ENCODE measurements at regions not wholly inside any gene's neighbourhood (a gene's known extent, or its start where the extent isn't known, plus 50 kb on each side); places are given as distances from the start of the nearest gene placed in this dataset.

GRCh38 chr4:61086979-61087378 is 113.1 kb upstream of the ADGRL3 start:
- no peaks in the 10 kb centered on the region for H3K79me2 ChIP-seq (ENCODE audit: control insufficient read depth in 1 of 2, insufficient read depth in 2 of 2, low read length in 2 of 2)
- no peak overlapping the region for H2BK5ac ChIP-seq (ENCODE audit: low read depth, low read length)
- H3K18ac ChIP-seq (ENCODE audit: extremely low read depth, low read length), result no peak overlapping the region
- CTCF ChIA-PET (ENCODE audit: partially characterized antibody), result no interaction called here
- no peak overlapping the region for H2BK15ac ChIP-seq (ENCODE audit: low read length)
- no peak overlapping the region for H2AK5ac ChIP-seq (ENCODE audit: low read depth, low read length)
- no peak overlapping the region for H3K23ac ChIP-seq (ENCODE audit: insufficient read length)
- no peak for TF ChIP-seq TAF7 (optimal IDR thresholded peaks at IDR 0.05; ENCODE audit: borderline replicate concordance, low read depth, low read length)
- TF ChIP-seq GABPA (IDR thresholded peaks at IDR 0.05; ENCODE audit: borderline replicate concordance, insufficient read depth, low read length), result no peak
- no peak for TF ChIP-seq E2F6 (IDR thresholded peaks at IDR 0.05)
- no peak for TF ChIP-seq HDAC2 (IDR thresholded peaks at IDR 0.05; ENCODE audit: borderline replicate concordance in 1 of 2, low read depth in 2 of 2, low read length in 2 of 2)
- TF ChIP-seq SP4 (IDR thresholded peaks at IDR 0.05; ENCODE audit: low read length), result no peak
- TF ChIP-seq SRF (IDR thresholded peaks at IDR 0.05; ENCODE audit: low read depth, low read length), result no peak
- TF ChIP-seq CTBP2 (IDR thresholded peaks at IDR 0.05; ENCODE audit: borderline replicate concordance, insufficient read depth, insufficient read length, low read length), result no peak
- no peak for TF ChIP-seq SAP30 (IDR thresholded peaks at IDR 0.05; ENCODE audit: insufficient read depth, insufficient replicate concordance, low read length)
- DNase-seq (ENCODE audit: low read depth in 1 of 2, low spot score in 2 of 2) (no peak), FAIRE-seq (no peak)
- H4K20me1 ChIP-seq (replicated peaks in 1 of 2; ENCODE audit: control insufficient read depth in 1 of 2, insufficient read depth in 2 of 2, low read length in 2 of 2), result no peaks in the 10 kb centered on the region
- 91% methylated on average over 3 of the region's 3 CpGs; no CpG with 5 or more reads in 1 of the 2 experiments for WGBS, 2 experiments (ENCODE audit: extremely low coverage in 1 of 2, insufficient coverage in 1 of 2, insufficient read length in 1 of 2, insufficient replicate concordance in 2 of 2, low coverage in 1 of 2, low lambda C conversion rate in 2 of 2, missing lambda C conversion rate in 1 of 2)
- no peak overlapping the region for H3K4ac ChIP-seq (replicated peaks; ENCODE audit: insufficient read length, low read depth, low read length)
- no peaks in the 10 kb centered on the region for H3K36me3 ChIP-seq (ENCODE audit: control insufficient read depth in 2 of 4, insufficient read depth in 4 of 4, low read length in 3 of 4)
- H3K23me2 ChIP-seq (ENCODE audit: low read depth, low read length), result no peaks in the 10 kb centered on the region
- no peak overlapping the region for H2BK120ac ChIP-seq (replicated peaks; ENCODE audit: low read depth, low read length)
- no peak overlapping the region for H3K56ac ChIP-seq (replicated peaks; ENCODE audit: insufficient read length, low read depth, low read length)
- no peak overlapping the region for H3K9ac ChIP-seq (replicated peaks in 1 of 4; ENCODE audit: extremely low read depth in 1 of 4, low read depth in 3 of 4, low read length in 3 of 4)
- H3K27ac ChIP-seq (ENCODE audit: low read depth, low read length), result no peak overlapping the region
- no peaks in the 10 kb centered on the region for H3K27me3 ChIP-seq (replicated peaks in 1 of 4; ENCODE audit: control insufficient read depth in 3 of 4, extremely low read depth in 1 of 4, insufficient read depth in 3 of 4, low read length in 3 of 4)
- no peak overlapping the region for H3K4me3 ChIP-seq (ENCODE audit: extremely low read depth in 1 of 4, insufficient read depth in 2 of 4, low read depth in 3 of 4, low read length in 4 of 4)
- H4K8ac ChIP-seq (ENCODE audit: extremely low read depth, insufficient read depth, low read length), result no peak overlapping the region
- no peak overlapping the region for H2BK12ac ChIP-seq (ENCODE audit: low read depth, low read length)
- POLR2A ChIA-PET (ENCODE audit: partially characterized antibody), result no interaction called here
- no peaks in the 10 kb centered on the region for H3K9me3 ChIP-seq (ENCODE audit: insufficient read depth in 2 of 2, low read depth in 1 of 2, low read length in 1 of 2)
- no peak overlapping the region for H4K91ac ChIP-seq (replicated peaks; ENCODE audit: insufficient read length, low read length)
- H2BK20ac ChIP-seq (ENCODE audit: low read length), result no peak overlapping the region
- H2AFZ ChIP-seq (ENCODE audit: low read length), result no peak overlapping the region
- no peaks in the 10 kb centered on the region for H3K4me1 ChIP-seq (replicated peaks in 1 of 4; ENCODE audit: control insufficient read depth in 3 of 4, insufficient read depth in 4 of 4, low read length in 3 of 4)
- no peaks in the 10 kb centered on the region for H3K79me1 ChIP-seq (ENCODE audit: low read depth, low read length)
- no peak overlapping the region for H3K14ac ChIP-seq (ENCODE audit: insufficient read length)
- H3K4me2 ChIP-seq (ENCODE audit: insufficient read depth in 1 of 2, low read depth in 2 of 2, low read length in 2 of 2), result no peak overlapping the region
- no peak overlapping the region for H4K5ac ChIP-seq (ENCODE audit: insufficient read length, low read depth, low read length)
